Naive thymus-derived CD4-positive, alpha-beta T cell (primary cell): ENCODE measurements at regions not wholly inside any gene's neighbourhood (a gene's known extent, or its start where the extent isn't known, plus 50 kb on each side); places are given as distances from the start of the nearest gene placed in this dataset.

Source experiments
- ATAC-seq: fragments of 150-1000 bp; cut with Tn5 transposase; 2 replicates; pipeline ENCODE4 v1.10.0; 2021; ENCODE audit warnings: mild to moderate bottlenecking, moderate library complexity
- CTCF ChIA-PET: fragments of 350-600 bp; sonication (Branson Sonifier 250); formaldehyde crosslinking; loops from one replicate; lab custom pipeline; 2021; ENCODE audit warnings: antibody characterized with exemption; lab: Charles Lee
- POLR2A ChIA-PET: fragments of 350-600 bp; sonication (Branson Sonifier 250); formaldehyde crosslinking; loops from one replicate; lab custom pipeline; 2021; ENCODE audit warnings: antibody characterized with exemption, inconsistent platforms; lab: Charles Lee
- DNase-seq, 9 donors: peaks; one replicate each; pipeline versions ENCODE4 v3.0.0 to v3.0.0-alpha.2; 2020 to 2022; ENCODE audit warnings: mixed read lengths in 1 of 9
- H3K27ac ChIP-seq: one replicate; pipeline ENCODE4 v1.7.0; 2013; ENCODE audit warnings: mild to moderate bottlenecking, low read depth, low read length, moderate library complexity
- H3K27me3 ChIP-seq, 2 donors: one replicate each; pipeline ENCODE4 v1.7.0; 2013; ENCODE audit warnings: low read length in 2 of 2, mild to moderate bottlenecking in 2 of 2, moderate library complexity in 2 of 2; ENCODE audit not compliant: control insufficient read depth in 2 of 2, insufficient read depth in 2 of 2
- H3K36me3 ChIP-seq, 3 experiments: 1 replicate in 2 of 3; 2 replicates in 1 of 3; pipeline ENCODE4 v1.7.0; 2013; ENCODE audit warnings: low read length in 3 of 3, mild to moderate bottlenecking in 3 of 3, moderate library complexity in 1 of 3; ENCODE audit not compliant: insufficient read depth in 3 of 3, control insufficient read depth in 2 of 3
- H3K4me1 ChIP-seq, 2 donors: one replicate each; pipeline ENCODE4 v1.7.0; 2013; ENCODE audit warnings: low read length in 2 of 2, mild to moderate bottlenecking in 2 of 2, moderate library complexity in 1 of 2; ENCODE audit not compliant: control insufficient read depth in 2 of 2, insufficient read depth in 2 of 2
- H3K4me3 ChIP-seq: 2 replicates; pipeline ENCODE4 v1.7.0; 2013; ENCODE audit warnings: mild to moderate bottlenecking, low read length
- H3K9me3 ChIP-seq, 3 experiments: 1 replicate in 2 of 3; 2 replicates in 1 of 3; pipeline ENCODE4 v1.7.0; 2013; ENCODE audit warnings: low read length in 3 of 3; ENCODE audit not compliant: control insufficient read depth in 2 of 3
- H3K27ac Mint-ChIP-seq, 9 donors: one replicate each; pipeline ENCODE4 v1.8.0; 2020 to 2022; ENCODE audit warnings: mixed read lengths in 9 of 9, mild to moderate bottlenecking in 8 of 9, moderate library complexity in 5 of 9, inconsistent platforms in 2 of 9
- H3K27me3 Mint-ChIP-seq, 5 donors: one replicate each; pipeline ENCODE4 v1.8.0; 2021 to 2022; ENCODE audit warnings: mixed read lengths in 5 of 5, mild to moderate bottlenecking in 1 of 5
- H3K36me3 Mint-ChIP-seq, 5 donors: one replicate each; pipeline ENCODE4 v1.8.0; 2020 to 2022; ENCODE audit warnings: mixed read lengths in 5 of 5, mild to moderate bottlenecking in 3 of 5, inconsistent platforms in 1 of 5
- H3K4me1 Mint-ChIP-seq, 7 donors: one replicate each; pipeline ENCODE4 v1.8.0; 2020 to 2022; ENCODE audit warnings: mixed read lengths in 7 of 7, mild to moderate bottlenecking in 3 of 7, inconsistent platforms in 1 of 7
- H3K4me3 Mint-ChIP-seq, 10 donors: one replicate each; pipeline ENCODE4 v1.8.0; 2020 to 2022; ENCODE audit warnings: mild to moderate bottlenecking in 10 of 10, mixed read lengths in 10 of 10, moderate library complexity in 6 of 10, inconsistent platforms in 2 of 10
- H3K9me3 Mint-ChIP-seq, 11 donors: one replicate each; pipeline ENCODE4 v1.8.0; 2020 to 2022; ENCODE audit warnings: mixed read lengths in 11 of 11, mild to moderate bottlenecking in 4 of 11, inconsistent platforms in 1 of 11, moderate library complexity in 1 of 11
- intact Hi-C, 2 donors: fragments of 100-400 bp; cut with micrococcal nuclease; formaldehyde crosslinking; loops; one replicate each; pipeline ENCODE4 v1.15.1; 2023

DNA sequence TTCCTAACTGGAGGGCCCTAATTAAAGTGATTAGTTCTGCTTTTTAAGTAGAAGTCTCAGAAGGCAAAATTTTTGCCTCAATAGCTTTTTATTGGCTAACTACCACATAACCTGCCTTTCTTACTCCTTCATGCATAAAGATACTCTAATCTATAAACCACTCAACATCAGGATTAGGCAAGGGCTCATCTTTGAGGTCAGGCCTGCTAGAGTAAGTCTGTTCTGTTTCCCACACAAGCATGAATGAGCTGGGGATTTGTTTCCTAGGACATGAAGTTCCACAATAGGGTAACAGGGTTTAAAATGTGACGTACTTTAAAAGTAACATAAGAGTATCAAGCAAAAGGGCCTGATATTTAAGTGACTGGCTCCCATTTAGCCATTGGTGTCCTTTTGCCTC, 522.7 kb upstream of the TYRP1 start:
- intact Hi-C loops, result no loop called here
- no peaks in the 10 kb centered on the region for H3K4me1 Mint-ChIP-seq
- H3K4me3 Mint-ChIP-seq, result no peak overlapping the region
- DNase-seq, result no peak
- POLR2A ChIA-PET, result no interaction called here
- H3K27ac ChIP-seq, result no peak overlapping the region
- no peaks in the 10 kb centered on the region for H3K27me3 ChIP-seq
- H3K4me3 ChIP-seq, result no peak overlapping the region
- no peaks in the 10 kb centered on the region for H3K27me3 Mint-ChIP-seq
- H3K4me1 ChIP-seq, result no peaks in the 10 kb centered on the region
- peaks cover 2 to 39% (median 12%) of the 10 kb centered on the region in 11 donors for H3K9me3 Mint-ChIP-seq
- no peaks in the 10 kb centered on the region for H3K36me3 Mint-ChIP-seq
- no peaks in the 10 kb centered on the region for H3K36me3 ChIP-seq
- H3K9me3 ChIP-seq, result peaks cover 0 to 4% (median 0%) of the 10 kb centered on the region in 3 experiments
- ATAC-seq, result no peak
- no peak overlapping the region for H3K27ac Mint-ChIP-seq
- CTCF ChIA-PET, result no interaction called here

DNA sequence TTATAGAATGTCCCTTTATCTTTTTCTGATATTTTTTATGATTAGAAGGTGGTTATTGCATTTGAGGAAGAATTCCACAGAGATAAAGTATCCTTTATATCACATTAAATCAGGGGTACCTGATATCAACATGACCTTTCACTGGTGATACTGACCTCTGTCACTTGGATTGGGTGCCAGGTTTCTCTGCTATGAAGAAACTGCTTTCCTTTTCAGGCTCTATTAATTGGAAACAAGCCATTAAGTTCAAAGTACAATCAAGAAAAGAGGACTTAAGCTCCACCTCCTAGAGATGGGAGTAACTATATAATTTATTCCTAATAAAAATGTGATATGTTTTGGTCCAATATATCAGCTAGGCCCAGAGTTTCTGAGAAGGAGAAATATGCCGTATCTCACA, 514.6 kb upstream of the TYRP1 start:
- no peaks in the 10 kb centered on the region for H3K9me3 ChIP-seq
- Mint-ChIP-seq H3K36me3 (no peaks in the 10 kb centered on the region), H3K4me1 (no peaks in the 10 kb centered on the region), H3K27ac (no peak overlapping the region), H3K9me3 (peaks cover 3 to 26% (median 16%) of the 10 kb centered on the region in 11 donors), H3K4me3 (no peak overlapping the region), H3K27me3 (no peaks in the 10 kb centered on the region)
- no peaks in the 10 kb centered on the region for H3K36me3 ChIP-seq
- no peaks in the 10 kb centered on the region for H3K27me3 ChIP-seq
- H3K4me1 ChIP-seq, result no peaks in the 10 kb centered on the region
- H3K4me3 ChIP-seq, result no peak overlapping the region
- ATAC-seq (no peak), DNase-seq (no peak)
- POLR2A ChIA-PET, result no interaction called here
- CTCF ChIA-PET, result no interaction called here
- H3K27ac ChIP-seq, result no peak overlapping the region
- intact Hi-C loops, result no loop called here

DNA sequence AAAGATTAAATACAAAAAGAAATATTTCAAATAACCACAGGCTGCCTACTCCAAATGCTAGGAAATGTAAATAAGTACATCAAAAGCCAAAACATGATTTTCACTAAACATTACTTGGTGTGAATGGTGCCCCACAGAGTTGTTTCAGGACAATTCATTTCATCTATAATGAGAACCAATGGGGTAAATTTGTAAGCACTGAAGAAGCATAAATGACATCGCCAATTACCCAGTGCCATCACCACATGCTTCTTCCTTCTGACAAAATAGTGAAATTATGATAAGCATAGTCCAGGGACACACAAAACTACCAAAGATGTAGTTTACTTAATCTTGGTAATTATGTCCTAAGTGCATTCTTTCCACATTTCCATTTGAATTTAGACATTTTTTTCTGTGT, 510.4 kb upstream of the TYRP1 start:
- Histone ChIP-seq H3K27me3 (no peaks in the 10 kb centered on the region), H3K36me3 (no peaks in the 10 kb centered on the region), H3K4me1 (no peaks in the 10 kb centered on the region), H3K4me3 (no peak overlapping the region), H3K9me3 (no peaks in the 10 kb centered on the region), H3K27ac (no peak overlapping the region)
- ATAC-seq (no peak), DNase-seq (no peak)
- Mint-ChIP-seq H3K4me1 (no peaks in the 10 kb centered on the region), H3K9me3 (peaks cover 3 to 42% (median 16%) of the 10 kb centered on the region in 11 donors), H3K27me3 (no peaks in the 10 kb centered on the region), H3K36me3 (no peaks in the 10 kb centered on the region), H3K4me3 (no peak overlapping the region), H3K27ac (no peak overlapping the region)
- ChIA-PET CTCF (no interaction called here), POLR2A (no interaction called here)
- intact Hi-C loops, result no loop called here

DNA sequence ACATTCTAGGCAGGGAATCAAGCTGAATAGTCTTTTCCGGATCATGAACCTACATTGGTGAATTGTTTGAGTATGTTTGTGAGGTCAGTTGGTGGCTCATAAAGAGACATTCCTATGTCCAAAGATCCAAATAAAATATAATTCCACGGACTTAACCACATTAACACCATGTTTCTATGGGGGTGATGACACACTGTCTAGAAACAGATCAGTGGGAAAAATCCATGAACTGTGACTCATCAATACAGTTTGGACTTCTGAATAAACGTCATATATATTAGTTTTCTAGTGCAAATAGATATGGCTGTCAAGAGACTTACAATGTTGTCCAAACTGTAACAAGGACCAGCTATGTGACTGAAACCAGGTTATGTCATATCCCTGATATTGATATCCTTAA, 509.9 kb upstream of the TYRP1 start:
- POLR2A ChIA-PET, result no interaction called here
- H3K9me3 Mint-ChIP-seq, result peaks cover 3 to 42% (median 16%) of the 10 kb centered on the region in 11 donors
- no peak for DNase-seq
- Histone ChIP-seq H3K36me3 (no peaks in the 10 kb centered on the region), H3K27me3 (no peaks in the 10 kb centered on the region), H3K27ac (no peak overlapping the region), H3K4me1 (no peaks in the 10 kb centered on the region), H3K4me3 (no peak overlapping the region), H3K9me3 (no peaks in the 10 kb centered on the region)
- no peaks in the 10 kb centered on the region for H3K4me1 Mint-ChIP-seq
- H3K4me3 Mint-ChIP-seq, result no peak overlapping the region
- no peak for ATAC-seq
- no peaks in the 10 kb centered on the region for H3K36me3 Mint-ChIP-seq
- intact Hi-C loops, result no loop called here
- no peak overlapping the region for H3K27ac Mint-ChIP-seq
- CTCF ChIA-PET, result no interaction called here
- no peaks in the 10 kb centered on the region for H3K27me3 Mint-ChIP-seq

DNA sequence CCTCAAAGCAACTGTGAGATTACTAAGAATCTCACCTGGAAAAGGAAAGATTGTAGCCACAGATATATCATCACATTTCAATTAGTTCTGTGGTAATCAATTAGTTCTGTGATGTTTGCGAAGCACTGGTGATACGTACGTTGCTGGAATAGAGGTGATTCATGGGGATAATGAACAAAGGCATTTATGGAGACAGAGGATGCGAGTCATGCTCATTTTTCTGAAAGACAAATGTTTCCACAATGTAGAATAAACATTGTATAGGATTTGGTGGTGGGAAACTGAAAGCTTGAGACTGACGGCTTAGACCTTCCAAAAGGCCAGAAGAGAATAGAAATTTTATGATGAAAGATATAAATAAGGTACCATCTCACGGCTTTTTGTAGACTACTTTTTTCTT, 507.3 kb upstream of the TYRP1 start:
- peaks cover 1 to 30% (median 13%) of the 10 kb centered on the region in 11 donors for H3K9me3 Mint-ChIP-seq
- H3K27ac ChIP-seq, result no peak overlapping the region
- H3K4me3 ChIP-seq, result no peak overlapping the region
- DNase-seq, result no peak
- no peak overlapping the region for H3K27ac Mint-ChIP-seq
- H3K4me1 Mint-ChIP-seq, result no peaks in the 10 kb centered on the region
- no peaks in the 10 kb centered on the region for H3K4me1 ChIP-seq
- no peak overlapping the region for H3K4me3 Mint-ChIP-seq
- ChIA-PET CTCF (no interaction called here), POLR2A (no interaction called here)
- H3K36me3 Mint-ChIP-seq, result no peaks in the 10 kb centered on the region
- intact Hi-C loops, result loop anchor here in 1 of 2 donors (2.0 kb wide), 1 partner anchor 13 kb away; no protein-coding TSS in a partner anchor
- no peaks in the 10 kb centered on the region for H3K9me3 ChIP-seq
- H3K36me3 ChIP-seq, result no peaks in the 10 kb centered on the region
- no peak for ATAC-seq
- H3K27me3 Mint-ChIP-seq, result no peaks in the 10 kb centered on the region
- no peaks in the 10 kb centered on the region for H3K27me3 ChIP-seq

DNA sequence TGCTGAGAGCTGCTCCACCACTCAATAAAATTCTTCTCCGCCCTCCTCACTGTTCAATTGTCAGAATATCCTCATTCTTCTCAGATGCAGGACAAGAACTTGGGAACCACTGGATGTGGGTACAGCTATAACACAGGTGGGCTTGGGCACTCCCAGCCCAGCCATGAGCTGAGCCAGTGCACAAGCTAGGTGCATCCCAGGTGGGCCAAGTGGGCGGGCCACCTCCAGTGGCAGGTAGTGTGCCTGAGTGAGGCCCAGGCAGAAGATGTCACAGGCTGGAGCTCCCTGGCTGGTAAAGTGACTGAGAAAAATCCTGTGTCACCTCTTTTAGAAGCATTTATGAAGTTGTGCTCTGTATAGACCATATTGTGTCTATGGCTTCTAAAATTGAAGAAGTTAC, 501.6 kb upstream of the TYRP1 start:
- no peak overlapping the region for H3K27ac ChIP-seq
- CTCF ChIA-PET, result interaction anchor here (0.6 kb wide), 3 partner anchors 87 to 215 kb away, joined by 3 read pairs; no protein-coding TSS in a partner anchor
- H3K4me3 ChIP-seq, result no peak overlapping the region
- ATAC-seq (no peak), DNase-seq (no peak)
- no peaks in the 10 kb centered on the region for H3K4me1 ChIP-seq
- H3K27ac Mint-ChIP-seq, result no peak overlapping the region
- H3K27me3 ChIP-seq, result no peaks in the 10 kb centered on the region
- no peaks in the 10 kb centered on the region for H3K27me3 Mint-ChIP-seq
- peaks cover 0 to 6% (median 0%) of the 10 kb centered on the region in 3 experiments for H3K9me3 ChIP-seq
- intact Hi-C loops, result no loop called here
- no peaks in the 10 kb centered on the region for H3K36me3 Mint-ChIP-seq
- no peaks in the 10 kb centered on the region for H3K36me3 ChIP-seq
- POLR2A ChIA-PET, result no interaction called here
- H3K4me3 Mint-ChIP-seq, result no peak overlapping the region
- peaks cover 0 to 28% (median 10%) of the 10 kb centered on the region in 11 donors for H3K9me3 Mint-ChIP-seq
- no peaks in the 10 kb centered on the region for H3K4me1 Mint-ChIP-seq

DNA sequence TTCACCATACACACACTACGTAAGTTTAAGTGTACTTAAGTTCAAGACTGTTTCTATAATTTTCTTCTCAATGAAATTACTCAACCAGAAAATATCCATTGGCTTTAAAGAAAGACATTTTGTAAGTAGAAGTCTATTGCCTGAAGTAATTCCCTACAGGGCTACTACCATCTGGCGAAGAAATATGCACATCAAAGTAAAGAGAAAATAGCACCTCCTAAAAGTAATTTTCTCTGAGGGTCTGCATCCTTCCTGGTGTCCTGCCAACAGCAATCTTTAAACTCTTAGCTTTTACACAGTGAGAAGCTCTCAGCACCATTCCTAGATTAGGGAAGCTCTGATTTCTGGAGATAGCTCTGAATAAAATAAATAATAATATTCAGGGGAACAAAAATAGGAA, 498.5 kb upstream of the TYRP1 start:
- Histone ChIP-seq H3K27me3 (no peaks in the 10 kb centered on the region), H3K4me3 (no peak overlapping the region), H3K36me3 (no peaks in the 10 kb centered on the region), H3K27ac (no peak overlapping the region), H3K4me1 (no peaks in the 10 kb centered on the region), H3K9me3 (peaks cover 0 to 6% (median 0%) of the 10 kb centered on the region in 3 experiments)
- no peak overlapping the region for H3K4me3 Mint-ChIP-seq
- intact Hi-C loops, result no loop called here
- no peaks in the 10 kb centered on the region for H3K36me3 Mint-ChIP-seq
- DNase-seq (no peak), ATAC-seq (no peak)
- no peaks in the 10 kb centered on the region for H3K27me3 Mint-ChIP-seq
- POLR2A ChIA-PET, result no interaction called here
- CTCF ChIA-PET, result no interaction called here
- no peak overlapping the region for H3K27ac Mint-ChIP-seq
- no peaks in the 10 kb centered on the region for H3K4me1 Mint-ChIP-seq
- H3K9me3 Mint-ChIP-seq, result peaks cover 0 to 18% (median 6%) of the 10 kb centered on the region in 11 donors
